Tibial nerve (tissue), 4 donors: ENCODE measurements at regions not wholly inside any gene's neighbourhood (a gene's known extent, or its start where the extent isn't known, plus 50 kb on each side); places are given as distances from the start of the nearest gene placed in this dataset.

Experiments used
- EP300 ChIP-seq, 2 donors: sonication (generic); formaldehyde crosslinking; IDR thresholded peaks; one replicate each; pipeline ENCODE4 v1.6.1; 2017; ENCODE audit warnings: antibody characterized with exemption in 2 of 2, mild to moderate bottlenecking in 1 of 2
- POLR2A ChIP-seq, 2 donors: fragments of 450-650 bp; IDR thresholded peaks; one replicate each; pipeline ENCODE4 v1.6.1; 2017; ENCODE audit warnings: antibody characterized with exemption in 2 of 2, mild to moderate bottlenecking in 2 of 2, moderate library complexity in 2 of 2
- TF ChIP-seq, protein P1 (sequence below), 5 experiments: fragments of 200-600 bp in 3 of 5; fragments of 450-650 bp in 2 of 5; sonication (generic) in 3 of 5; IDR thresholded peaks; one replicate each; pipeline ENCODE4 v1.5.1; 2016 to 2019; ENCODE audit warnings: antibody characterized with exemption in 5 of 5, mild to moderate bottlenecking in 3 of 5, moderate library complexity in 2 of 5

- TF ChIP-seq, protein P1, sequence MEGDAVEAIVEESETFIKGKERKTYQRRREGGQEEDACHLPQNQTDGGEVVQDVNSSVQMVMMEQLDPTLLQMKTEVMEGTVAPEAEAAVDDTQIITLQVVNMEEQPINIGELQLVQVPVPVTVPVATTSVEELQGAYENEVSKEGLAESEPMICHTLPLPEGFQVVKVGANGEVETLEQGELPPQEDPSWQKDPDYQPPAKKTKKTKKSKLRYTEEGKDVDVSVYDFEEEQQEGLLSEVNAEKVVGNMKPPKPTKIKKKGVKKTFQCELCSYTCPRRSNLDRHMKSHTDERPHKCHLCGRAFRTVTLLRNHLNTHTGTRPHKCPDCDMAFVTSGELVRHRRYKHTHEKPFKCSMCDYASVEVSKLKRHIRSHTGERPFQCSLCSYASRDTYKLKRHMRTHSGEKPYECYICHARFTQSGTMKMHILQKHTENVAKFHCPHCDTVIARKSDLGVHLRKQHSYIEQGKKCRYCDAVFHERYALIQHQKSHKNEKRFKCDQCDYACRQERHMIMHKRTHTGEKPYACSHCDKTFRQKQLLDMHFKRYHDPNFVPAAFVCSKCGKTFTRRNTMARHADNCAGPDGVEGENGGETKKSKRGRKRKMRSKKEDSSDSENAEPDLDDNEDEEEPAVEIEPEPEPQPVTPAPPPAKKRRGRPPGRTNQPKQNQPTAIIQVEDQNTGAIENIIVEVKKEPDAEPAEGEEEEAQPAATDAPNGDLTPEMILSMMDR (IDR thresholded peaks at IDR 0.05), result no peak
- TF ChIP-seq POLR2A (IDR thresholded peaks at IDR 0.05) (no peak), EP300 (IDR thresholded peaks at IDR 0.05) (no peak)
Measured at GRCh38 chr12:58148976-58149375, 207.6 kb downstream of the ATP23 start.
